GM19043 (cell line): ENCODE measurements at regions not wholly inside any gene's neighbourhood (a gene's known extent, or its start where the extent isn't known, plus 50 kb on each side); places are given as distances from the start of the nearest gene placed in this dataset.

Source experiments
- ATAC-seq: cut with Tn5 transposase; IDR thresholded peaks from one replicate; pipeline ENCODE4 v1.9.1; 2021; ENCODE audit warnings: low read depth; ENCODE audit not compliant: unreplicated experiment

GRCh38 chr1:194176212-194176611 lies 989.8 kb upstream of the B3GALT2 start:
- ATAC-seq = no peak

GRCh38 chr1:194175251-194175650 lies 988.8 kb upstream of the B3GALT2 start:
- ATAC-seq = no peak

- ATAC-seq = no peak
Observed at GRCh38 chr1:194174528-194174927, 988.1 kb upstream of the B3GALT2 start.

GRCh38 chr1:194171596-194171995 lies 985.2 kb upstream of the B3GALT2 start:
- no peak for ATAC-seq

- no peak for ATAC-seq
Observed at GRCh38 chr1:194167956-194168640, 981.7 kb upstream of the B3GALT2 start.

- ATAC-seq = no peak
Observed at GRCh38 chr1:194164755-194165154, 978.3 kb upstream of the B3GALT2 start.

- ATAC-seq = no peak
Observed at GRCh38 chr1:194161591-194161990, 975.2 kb upstream of the B3GALT2 start.

- ATAC-seq = no peak
Observed at GRCh38 chr1:194159941-194160340, 973.5 kb upstream of the B3GALT2 start.

GRCh38 chr1:194155962-194156361 lies 969.5 kb upstream of the B3GALT2 start:
- no peak for ATAC-seq

- ATAC-seq = no peak
Observed at GRCh38 chr1:194151056-194151455, 964.6 kb upstream of the B3GALT2 start.

GRCh38 chr1:194150242-194150641 lies 963.8 kb upstream of the B3GALT2 start:
- ATAC-seq = no peak

- no peak for ATAC-seq
Observed at GRCh38 chr1:194133152-194133551, 946.7 kb upstream of the B3GALT2 start.

- no peak for ATAC-seq
Observed at GRCh38 chr1:194118086-194118485, 931.7 kb upstream of the B3GALT2 start.

- ATAC-seq = no peak
Observed at GRCh38 chr1:194117582-194117981, 931.2 kb upstream of the B3GALT2 start.

- ATAC-seq = no peak
Observed at GRCh38 chr1:194114288-194114687, 927.9 kb upstream of the B3GALT2 start.

GRCh38 chr1:194105381-194105780 lies 919.0 kb upstream of the B3GALT2 start:
- ATAC-seq = no peak

GRCh38 chr1:194104247-194104844 lies 917.9 kb upstream of the B3GALT2 start:
- no peak for ATAC-seq

- no peak for ATAC-seq
Observed at GRCh38 chr1:194103516-194104246, 917.3 kb upstream of the B3GALT2 start.

- ATAC-seq = no peak
Observed at GRCh38 chr1:194103101-194103500, 916.7 kb upstream of the B3GALT2 start.

- ATAC-seq = no peak
Observed at GRCh38 chr1:194102607-194103006, 916.2 kb upstream of the B3GALT2 start.

- peak; percentile 53 for ATAC-seq
Observed at GRCh38 chr1:194084755-194085154, 898.3 kb upstream of the B3GALT2 start.

GRCh38 chr1:194081444-194081843 lies 895.0 kb upstream of the B3GALT2 start:
- ATAC-seq = no peak
